ENCODE measurements at regions not wholly inside any gene's neighbourhood (a gene's known extent, or its start where the extent isn't known, plus 50 kb on each side); places are given as distances from the start of the nearest gene placed in this dataset.

- Mint-ChIP-seq H3K27ac (ENCODE audit: low read depth, unreplicated experiment) (no peak overlapping the region), H3K4me3 (ENCODE audit: unreplicated experiment) (no peak overlapping the region), H3K36me3 (ENCODE audit: insufficient read depth, unreplicated experiment) (no peaks in the 10 kb centered on the region), H3K27me3 (ENCODE audit: insufficient read depth, unreplicated experiment) (peaks cover 44% of the 10 kb centered on the region), H3K4me1 (ENCODE audit: insufficient read depth, unreplicated experiment) (no peaks in the 10 kb centered on the region), H3K9me3 (ENCODE audit: unreplicated experiment) (peaks cover 11% of the 10 kb centered on the region)
- no TSS peak for BruUV-seq (replicated peaks)
- TF ChIP-seq CTCF (IDR thresholded peaks at IDR 0.05; ENCODE audit: unreplicated experiment), result no peak
- CTCF ChIA-PET, result interaction anchor here (1.5 kb wide), 1 partner anchor 17 kb away, joined by 3 read pairs; no protein-coding TSS in a partner anchor
- POLR2A ChIA-PET, result no interaction called here
- DNase-seq (ENCODE audit: unreplicated experiment), result no peak
- intact Hi-C loops (cut with micrococcal nuclease), result no loop called here
Measured at GRCh38 chr1:38336961-38337360, 290.4 kb upstream of the POU3F1 start.

GRCh38 chr1:38336301-38336923, 289.8 kb upstream of the POU3F1 start:
- DNase-seq (ENCODE audit: unreplicated experiment), result no peak
- intact Hi-C loops (cut with micrococcal nuclease), result no loop called here
- ChIA-PET CTCF (interaction anchor here (0.6 to 1.5 kb wide), 2 partner anchors 17 to 1215 kb away, joined by 3 read pairs; no protein-coding TSS in a partner anchor), POLR2A (no interaction called here)
- Mint-ChIP-seq H3K9me3 (ENCODE audit: unreplicated experiment) (peaks cover 11% of the 10 kb centered on the region), H3K36me3 (ENCODE audit: insufficient read depth, unreplicated experiment) (no peaks in the 10 kb centered on the region), H3K27ac (ENCODE audit: low read depth, unreplicated experiment) (no peak overlapping the region), H3K27me3 (ENCODE audit: insufficient read depth, unreplicated experiment) (peaks cover 38% of the 10 kb centered on the region), H3K4me3 (ENCODE audit: unreplicated experiment) (no peak overlapping the region), H3K4me1 (ENCODE audit: insufficient read depth, unreplicated experiment) (no peaks in the 10 kb centered on the region)
- TF ChIP-seq CTCF (IDR thresholded peaks at IDR 0.05; ENCODE audit: unreplicated experiment), result no peak
- BruUV-seq (replicated peaks), result no TSS peak

GRCh38 chr1:38334930-38335592, 288.5 kb upstream of the POU3F1 start:
- no peak for TF ChIP-seq CTCF (IDR thresholded peaks at IDR 0.05; ENCODE audit: unreplicated experiment)
- Mint-ChIP-seq H3K36me3 (ENCODE audit: insufficient read depth, unreplicated experiment) (no peaks in the 10 kb centered on the region), H3K9me3 (ENCODE audit: unreplicated experiment) (peaks cover 11% of the 10 kb centered on the region), H3K27me3 (ENCODE audit: insufficient read depth, unreplicated experiment) (peaks cover 25% of the 10 kb centered on the region), H3K4me3 (ENCODE audit: unreplicated experiment) (no peak overlapping the region), H3K4me1 (ENCODE audit: insufficient read depth, unreplicated experiment) (no peaks in the 10 kb centered on the region), H3K27ac (ENCODE audit: low read depth, unreplicated experiment) (no peak overlapping the region)
- ChIA-PET POLR2A (no interaction called here), CTCF (no interaction called here)
- no peak for DNase-seq (ENCODE audit: unreplicated experiment)
- intact Hi-C loops (cut with micrococcal nuclease), result no loop called here
- BruUV-seq (replicated peaks), result no TSS peak

- Mint-ChIP-seq H3K4me1 (ENCODE audit: insufficient read depth, unreplicated experiment) (no peaks in the 10 kb centered on the region), H3K27ac (ENCODE audit: low read depth, unreplicated experiment) (no peak overlapping the region), H3K9me3 (ENCODE audit: unreplicated experiment) (peaks cover 11% of the 10 kb centered on the region), H3K36me3 (ENCODE audit: insufficient read depth, unreplicated experiment) (no peaks in the 10 kb centered on the region), H3K27me3 (ENCODE audit: insufficient read depth, unreplicated experiment) (peaks cover 2% of the 10 kb centered on the region), H3K4me3 (ENCODE audit: unreplicated experiment) (no peak overlapping the region)
- no peak for TF ChIP-seq CTCF (IDR thresholded peaks at IDR 0.05; ENCODE audit: unreplicated experiment)
- BruUV-seq (replicated peaks), result no TSS peak
- POLR2A ChIA-PET, result no interaction called here
- intact Hi-C loops (cut with micrococcal nuclease), result no loop called here
- no peak for DNase-seq (ENCODE audit: unreplicated experiment)
- CTCF ChIA-PET, result interaction anchor here (0.7 kb wide), 1 partner anchor 662 kb away, joined by 5 read pairs; no protein-coding TSS in a partner anchor
Measured at GRCh38 chr1:38332649-38333310, 286.2 kb upstream of the POU3F1 start.
